Adipocyte (in vitro differentiated cells): ENCODE measurements at regions not wholly inside any gene's neighbourhood (a gene's known extent, or its start where the extent isn't known, plus 50 kb on each side); places are given as distances from the start of the nearest gene placed in this dataset.

ENCODE experiments used
- DNase-seq: peaks from one replicate; pipeline ENCODE4 v3.0.0-alpha.2; 2015; ENCODE audit warnings: low read depth
- H3K27me3 ChIP-seq: replicated peaks from 2 replicates; pipeline ENCODE4 v1.7.0; 2013; ENCODE audit warnings: mild to moderate bottlenecking, low read length, moderate library complexity; ENCODE audit not compliant: control insufficient read depth, insufficient read depth
- H3K36me3 ChIP-seq: 2 replicates; pipeline ENCODE4 v1.7.0; 2013; ENCODE audit warnings: low read length, mild to moderate bottlenecking, moderate library complexity; ENCODE audit not compliant: control insufficient read depth, insufficient read depth, severe bottlenecking
- H3K4me1 ChIP-seq: 2 replicates; pipeline ENCODE4 v1.7.0; 2013; ENCODE audit warnings: mild to moderate bottlenecking, low read length, moderate library complexity; ENCODE audit not compliant: control insufficient read depth, insufficient read depth
- H3K4me3 ChIP-seq: 2 replicates; pipeline ENCODE4 v1.7.0; 2013; ENCODE audit warnings: mild to moderate bottlenecking, low read length, moderate library complexity
- H3K9ac ChIP-seq: 2 replicates; pipeline ENCODE4 v1.7.0; 2013; ENCODE audit warnings: mild to moderate bottlenecking, low read length, moderate library complexity
- H3K9me3 ChIP-seq: 2 replicates; pipeline ENCODE4 v1.7.0; 2013; ENCODE audit warnings: mild to moderate bottlenecking, low read length, moderate library complexity; ENCODE audit not compliant: control insufficient read depth

DNA sequence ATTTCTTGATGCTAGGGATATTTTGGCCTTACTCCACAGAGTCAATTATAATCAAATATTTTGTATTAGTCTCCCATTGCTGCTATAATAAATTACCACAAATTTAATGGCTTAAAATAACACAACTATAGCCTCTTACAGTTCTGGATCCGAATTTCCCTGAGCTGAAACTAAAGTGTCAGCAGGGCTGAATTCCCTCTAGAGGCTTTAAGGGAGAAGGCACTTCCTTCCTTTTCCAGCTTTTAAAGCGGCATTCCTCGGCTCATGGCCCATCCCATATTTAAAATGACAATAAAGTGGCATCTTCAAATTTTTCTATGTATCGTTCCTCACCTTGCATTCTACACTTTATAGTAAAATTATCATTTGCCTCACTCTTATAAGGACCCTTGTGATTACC lies 421.4 kb upstream of the ZWINT start:
- no peak for DNase-seq
- Histone ChIP-seq H3K4me1 (no peaks in the 10 kb centered on the region), H3K27me3 (no peaks in the 10 kb centered on the region), H3K9me3 (no peaks in the 10 kb centered on the region), H3K9ac (no peak overlapping the region), H3K36me3 (no peaks in the 10 kb centered on the region), H3K4me3 (no peak overlapping the region)

DNA sequence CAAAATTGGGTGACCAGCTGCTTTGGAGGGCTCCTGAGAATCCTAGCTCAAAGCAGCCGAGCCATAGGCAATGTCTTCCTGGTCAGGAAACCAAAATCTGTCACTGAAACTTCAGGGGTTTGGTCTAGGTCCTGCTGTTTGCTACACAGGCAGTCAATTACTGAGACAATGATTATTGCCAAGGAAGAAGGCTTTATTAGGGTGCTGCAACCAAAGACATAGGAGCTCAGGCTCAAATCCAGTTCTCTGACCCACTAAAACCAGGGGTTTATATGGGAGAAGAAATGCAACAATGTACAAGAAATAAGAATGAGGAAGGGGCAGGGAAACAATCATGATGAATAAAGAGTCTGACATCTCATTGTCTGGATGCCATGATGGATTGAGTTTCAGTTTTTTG lies 410.3 kb upstream of the ZWINT start:
- no peak overlapping the region for H3K9ac ChIP-seq
- DNase-seq, result no peak
- no peaks in the 10 kb centered on the region for H3K27me3 ChIP-seq
- no peak overlapping the region for H3K4me3 ChIP-seq
- H3K9me3 ChIP-seq, result peaks cover 9% of the 10 kb centered on the region
- H3K4me1 ChIP-seq, result no peaks in the 10 kb centered on the region
- no peaks in the 10 kb centered on the region for H3K36me3 ChIP-seq

DNA sequence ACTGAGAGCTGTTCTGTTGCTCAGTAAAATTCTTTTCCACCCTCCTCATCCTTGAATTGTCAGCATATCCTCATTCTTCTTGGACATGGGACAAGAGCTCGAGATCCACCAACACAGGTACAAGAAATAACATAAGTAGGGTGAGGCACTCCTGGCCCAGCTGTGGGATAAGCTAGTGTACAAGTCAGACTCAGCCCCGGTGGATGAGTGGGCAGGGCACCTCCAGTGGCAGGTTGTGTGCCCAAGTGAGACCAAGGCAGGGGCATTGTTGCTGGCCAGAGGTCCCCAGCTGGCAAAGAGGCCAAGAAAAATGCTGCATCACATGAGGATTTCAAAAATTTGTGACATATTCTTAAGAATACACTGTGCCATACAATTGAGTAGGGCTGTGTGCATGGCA lies 402.0 kb upstream of the ZWINT start:
- DNase-seq, result no peak
- Histone ChIP-seq H3K27me3 (no peaks in the 10 kb centered on the region), H3K9me3 (peaks cover 8% of the 10 kb centered on the region), H3K36me3 (no peaks in the 10 kb centered on the region), H3K4me3 (no peak overlapping the region), H3K4me1 (no peaks in the 10 kb centered on the region), H3K9ac (no peak overlapping the region)

DNA sequence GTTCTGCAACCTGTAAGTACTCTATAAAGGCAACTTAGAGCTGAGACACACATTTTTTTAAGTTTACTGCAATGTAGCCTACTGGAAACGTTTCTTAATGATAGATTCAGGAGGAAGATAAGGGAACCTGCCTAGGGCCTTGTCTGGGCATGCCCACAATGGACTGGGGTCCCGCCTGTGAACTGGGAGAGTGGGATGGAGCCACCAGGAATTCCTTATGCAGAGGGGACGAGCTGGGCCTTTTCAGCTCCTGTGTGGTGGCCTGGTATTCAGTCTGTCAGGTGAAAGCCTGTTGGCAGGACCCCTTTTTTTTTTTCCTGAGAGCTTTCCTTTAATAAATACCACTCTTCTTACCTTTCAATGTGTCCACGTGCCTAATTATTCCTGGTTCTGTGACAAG lies 384.4 kb upstream of the ZWINT start:
- Histone ChIP-seq H3K27me3 (no peaks in the 10 kb centered on the region), H3K36me3 (no peaks in the 10 kb centered on the region), H3K9ac (no peak overlapping the region), H3K4me3 (no peak overlapping the region), H3K9me3 (peaks cover 3% of the 10 kb centered on the region), H3K4me1 (no peaks in the 10 kb centered on the region)
- DNase-seq, result no peak

DNA sequence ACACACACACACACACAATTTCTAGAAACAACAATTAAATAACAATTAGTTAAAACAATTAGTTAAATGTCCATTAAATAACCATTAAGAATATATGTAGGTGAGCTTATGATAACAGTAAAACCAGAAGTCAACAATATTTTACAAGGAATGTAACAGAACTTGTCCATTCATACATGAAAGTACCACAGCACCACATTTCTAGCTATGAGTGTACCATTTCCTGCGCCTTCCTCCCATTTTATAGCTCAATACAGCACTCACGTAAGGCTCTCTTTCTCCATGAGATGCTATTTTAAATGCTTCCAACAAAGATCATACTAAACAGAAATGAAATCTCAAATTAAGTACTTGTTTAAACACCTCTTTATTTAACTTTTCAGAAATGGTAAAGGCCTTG lies 367.3 kb upstream of the ZWINT start:
- Histone ChIP-seq H3K36me3 (no peaks in the 10 kb centered on the region), H3K9ac (no peak overlapping the region), H3K27me3 (no peaks in the 10 kb centered on the region), H3K4me3 (no peak overlapping the region), H3K4me1 (no peaks in the 10 kb centered on the region), H3K9me3 (no peaks in the 10 kb centered on the region)
- DNase-seq, result no peak

DNA sequence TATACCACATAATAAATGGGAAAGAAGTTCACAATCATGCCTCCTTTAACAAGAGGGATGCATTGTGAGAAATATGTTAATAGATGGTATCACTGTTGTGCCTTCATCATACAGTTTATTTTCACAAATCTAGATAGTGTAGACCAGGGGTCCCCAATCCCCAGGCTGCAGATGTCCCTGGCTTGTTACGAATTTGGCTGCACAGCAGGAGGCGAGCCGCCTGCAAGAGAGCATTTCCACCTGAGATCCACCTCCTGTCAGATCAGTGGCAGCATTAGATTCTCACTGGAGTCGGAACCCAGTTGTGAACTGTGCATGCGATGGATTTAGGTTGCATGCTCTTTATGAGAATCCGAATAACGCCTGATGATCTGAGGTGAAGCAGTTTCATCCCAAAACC lies 361.9 kb upstream of the ZWINT start:
- H3K9me3 ChIP-seq, result peaks cover 3% of the 10 kb centered on the region
- H3K4me3 ChIP-seq, result no peak overlapping the region
- no peak for DNase-seq
- H3K27me3 ChIP-seq, result no peaks in the 10 kb centered on the region
- no peaks in the 10 kb centered on the region for H3K4me1 ChIP-seq
- H3K9ac ChIP-seq, result no peak overlapping the region
- no peaks in the 10 kb centered on the region for H3K36me3 ChIP-seq

DNA sequence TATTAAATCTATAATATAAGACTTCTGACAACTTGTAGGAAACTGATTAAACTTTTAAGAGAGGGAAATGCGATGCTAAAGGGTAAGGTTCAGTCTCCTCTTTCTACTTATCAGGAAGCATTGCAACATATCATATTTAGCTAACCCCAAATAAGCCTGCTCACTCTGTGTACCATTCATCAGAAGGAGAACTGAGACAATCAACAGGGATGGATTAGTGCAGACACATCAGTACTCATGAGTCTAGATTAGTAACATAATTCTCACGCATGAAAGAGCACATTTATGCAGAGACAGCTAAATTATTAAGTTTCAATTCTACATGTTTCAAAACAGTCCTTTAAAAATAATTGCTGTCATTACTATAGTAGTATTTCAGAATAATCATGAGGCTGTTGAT lies 354.2 kb upstream of the ZWINT start:
- Histone ChIP-seq H3K9ac (no peak overlapping the region), H3K9me3 (no peaks in the 10 kb centered on the region), H3K4me1 (no peaks in the 10 kb centered on the region), H3K4me3 (no peak overlapping the region), H3K36me3 (no peaks in the 10 kb centered on the region), H3K27me3 (no peaks in the 10 kb centered on the region)
- DNase-seq, result no peak

DNA sequence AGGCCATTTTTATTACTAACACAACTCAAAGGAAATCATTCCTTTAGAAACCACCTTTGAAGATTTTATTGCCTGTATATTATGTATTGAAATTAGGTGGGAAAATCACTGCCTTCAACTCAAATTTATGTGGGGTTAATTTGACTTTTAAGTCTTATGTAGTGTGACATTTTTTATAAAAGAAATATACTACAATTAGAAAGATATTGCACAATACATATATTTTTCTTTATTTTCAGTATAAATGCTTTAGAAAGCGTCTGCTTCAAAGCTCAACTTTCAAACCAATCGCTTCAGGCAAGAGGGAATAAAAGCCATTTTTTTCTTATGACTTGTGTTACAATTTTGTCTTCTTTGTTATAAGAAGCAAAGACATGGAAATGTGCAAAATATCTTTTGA lies 337.4 kb upstream of the ZWINT start:
- no peak overlapping the region for H3K9ac ChIP-seq

DNA sequence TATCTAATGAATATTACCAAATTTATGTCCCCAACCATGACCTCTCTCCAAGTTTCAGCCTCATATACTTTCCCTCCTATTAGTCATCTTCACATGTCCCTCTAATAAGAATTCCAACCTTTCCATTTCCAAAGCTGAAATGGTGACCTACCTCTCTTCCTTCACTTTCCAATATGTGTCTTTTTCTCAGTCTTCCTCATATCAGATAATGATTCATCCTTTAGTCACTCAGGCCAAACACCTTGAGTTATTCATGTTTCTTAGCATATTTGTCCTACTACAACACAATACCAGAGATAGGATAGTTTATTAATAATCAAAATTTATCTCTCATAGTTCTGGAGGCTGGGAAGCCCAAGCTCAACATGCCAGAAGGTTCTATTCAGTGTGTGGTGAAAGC lies 318.5 kb upstream of the ZWINT start:
- H3K36me3 ChIP-seq, result no peaks in the 10 kb centered on the region
- no peak overlapping the region for H3K4me3 ChIP-seq
- no peaks in the 10 kb centered on the region for H3K27me3 ChIP-seq
- no peaks in the 10 kb centered on the region for H3K4me1 ChIP-seq
- no peak for DNase-seq
- no peak overlapping the region for H3K9ac ChIP-seq
- H3K9me3 ChIP-seq, result peaks cover 4% of the 10 kb centered on the region

More for the DNA sequence above, 337.4 kb upstream of the ZWINT start:
- Histone ChIP-seq H3K4me3 (no peak overlapping the region), H3K27me3 (no peaks in the 10 kb centered on the region), H3K36me3 (no peaks in the 10 kb centered on the region), H3K9me3 (no peaks in the 10 kb centered on the region), H3K4me1 (no peaks in the 10 kb centered on the region)
- no peak for DNase-seq

DNA sequence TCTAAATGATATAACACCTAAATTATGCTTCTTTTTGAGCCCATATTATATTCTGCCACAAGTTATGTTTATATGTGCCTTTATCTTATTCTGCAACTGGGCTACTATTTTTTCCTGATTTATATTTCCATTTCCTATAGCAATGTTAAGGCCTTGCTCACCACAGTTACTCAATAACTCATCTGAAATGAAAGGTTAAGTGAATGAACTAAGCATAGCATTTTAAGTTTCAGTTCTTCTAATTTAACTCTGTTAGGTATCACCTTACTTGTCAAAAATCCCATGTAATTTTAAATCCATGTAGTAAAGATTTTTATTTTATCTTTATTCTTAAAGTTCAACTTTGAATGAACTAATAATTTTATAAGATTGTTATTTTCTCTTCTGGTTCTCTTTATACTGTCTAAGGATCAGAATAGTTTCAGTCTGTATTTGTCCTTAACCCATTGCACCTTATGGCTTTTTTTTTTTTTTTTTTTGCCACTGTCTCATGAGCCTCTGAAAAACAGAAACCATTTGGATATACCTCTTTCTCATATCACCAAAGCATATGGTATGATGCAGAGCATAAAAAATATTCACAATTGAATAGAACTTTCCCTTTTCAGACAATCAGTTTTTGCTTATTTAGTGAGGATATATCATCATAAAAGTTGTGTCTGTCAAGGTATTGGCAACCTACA lies 301.8 kb upstream of the ZWINT start:
- no peak overlapping the region for H3K9ac ChIP-seq
- H3K4me3 ChIP-seq, result no peak overlapping the region
- no peaks in the 10 kb centered on the region for H3K27me3 ChIP-seq
- no peaks in the 10 kb centered on the region for H3K9me3 ChIP-seq
- no peak for DNase-seq
- no peaks in the 10 kb centered on the region for H3K4me1 ChIP-seq
- no peaks in the 10 kb centered on the region for H3K36me3 ChIP-seq

DNA sequence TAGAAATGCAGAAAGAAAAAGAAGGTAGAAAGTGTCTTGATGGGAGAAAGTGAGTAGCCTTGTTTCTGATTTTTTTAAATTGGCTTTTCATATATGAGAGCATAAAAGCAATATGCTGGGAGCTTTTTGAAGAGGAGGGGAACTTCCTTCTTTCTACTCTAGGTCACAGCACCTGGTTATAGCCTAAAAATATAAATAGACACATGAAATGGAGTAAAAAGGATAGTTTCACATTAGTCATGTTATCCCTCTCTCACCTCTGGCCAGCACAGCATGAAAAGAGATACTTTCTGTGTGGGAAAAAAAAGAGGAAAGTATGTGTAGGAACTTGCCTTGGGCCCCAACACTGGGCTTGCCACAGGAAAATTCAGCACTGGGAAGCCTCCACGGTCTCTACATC lies 292.2 kb upstream of the ZWINT start:
- no peak overlapping the region for H3K4me3 ChIP-seq
- H3K9ac ChIP-seq, result no peak overlapping the region
- no peaks in the 10 kb centered on the region for H3K4me1 ChIP-seq
- H3K27me3 ChIP-seq, result no peaks in the 10 kb centered on the region
- no peaks in the 10 kb centered on the region for H3K36me3 ChIP-seq
- DNase-seq, result no peak
- peaks cover 20% of the 10 kb centered on the region for H3K9me3 ChIP-seq
